ENCODE measurements at regions not wholly inside any gene's neighbourhood (a gene's known extent, or its start where the extent isn't known, plus 50 kb on each side); places are given as distances from the start of the nearest gene placed in this dataset.
A peak's percentile ranks its signal among the peaks of the same experiment; 100 is the strongest.

- Histone ChIP-seq H4K20me1 (ENCODE audit: low read depth) (no peaks in the 10 kb centered on the region), H3K27ac (no peak overlapping the region), H3K9ac (no peak overlapping the region), H3K4me3 (no peak overlapping the region), H3K4me1 (peaks cover 55% of the 10 kb centered on the region), H3K9me3 (ENCODE audit: low read depth) (no peaks in the 10 kb centered on the region), H2AFZ (replicated peaks) (no peak overlapping the region), H3K27me3 (no peaks in the 10 kb centered on the region), H3K4me2 (no peak overlapping the region), H3K79me2 (ENCODE audit: low read depth) (no peaks in the 10 kb centered on the region), H3K36me3 (no peaks in the 10 kb centered on the region), H3F3A (ENCODE audit: low read depth) (peaks cover 31% of the 10 kb centered on the region)
- H3K27ac Mint-ChIP-seq = no peak overlapping the region
- H3K4me3 Mint-ChIP-seq = no peak overlapping the region
- TF ChIP-seq CTCF (IDR thresholded peaks at IDR 0.05) (no peak), EZH2phosphoT487 (IDR thresholded peaks at IDR 0.05) (no peak), EZH2 (IDR thresholded peaks at IDR 0.05) (no peak)
- peaks cover 22% of the 10 kb centered on the region for H3K36me3 Mint-ChIP-seq
- H3K4me1 Mint-ChIP-seq = peaks cover 48% of the 10 kb centered on the region
- no peak for DNase-seq (ENCODE audit: low spot score)
- peaks cover 4% of the 10 kb centered on the region for H3K27me3 Mint-ChIP-seq (ENCODE audit: insufficient read depth, low read depth)
- no peaks in the 10 kb centered on the region for H3K9me3 Mint-ChIP-seq
Observed at GRCh38 chr1:201716742-201717135, 112.2 kb upstream of the IPO9 start.

- no peaks in the 10 kb centered on the region for H3K79me2 ChIP-seq (ENCODE audit: low read depth)
- H3K4me2 ChIP-seq = no peak overlapping the region
- Mint-ChIP-seq H3K9me3 (no peaks in the 10 kb centered on the region), H3K27ac (no peak overlapping the region), H3K4me3 (no peak overlapping the region), H3K4me1 (peaks cover 49% of the 10 kb centered on the region), H3K36me3 (peaks cover 22% of the 10 kb centered on the region), H3K27me3 (ENCODE audit: insufficient read depth, low read depth) (peaks cover 4% of the 10 kb centered on the region)
- TF ChIP-seq CTCF (IDR thresholded peaks at IDR 0.05) = no peak
- TF ChIP-seq EZH2phosphoT487 (IDR thresholded peaks at IDR 0.05) = no peak
- TF ChIP-seq EZH2 (IDR thresholded peaks at IDR 0.05) = no peak
- H3K9ac ChIP-seq = no peak overlapping the region
- H3K9me3 ChIP-seq (ENCODE audit: low read depth) = no peaks in the 10 kb centered on the region
- no peaks in the 10 kb centered on the region for H3K36me3 ChIP-seq
- H3K27me3 ChIP-seq = no peaks in the 10 kb centered on the region
- no peak overlapping the region for H3K4me3 ChIP-seq
- H3F3A ChIP-seq (ENCODE audit: low read depth) = peaks cover 36% of the 10 kb centered on the region
- H3K27ac ChIP-seq = no peak overlapping the region
- H2AFZ ChIP-seq (replicated peaks) = no peak overlapping the region
- no peaks in the 10 kb centered on the region for H4K20me1 ChIP-seq (ENCODE audit: low read depth)
- DNase-seq (ENCODE audit: low spot score) = no peak
- H3K4me1 ChIP-seq = peaks cover 57% of the 10 kb centered on the region
Observed at GRCh38 chr1:201717286-201717685, 111.7 kb upstream of the IPO9 start.

GRCh38 chr1:201718346-201719202, 110.4 kb upstream of the IPO9 start:
- Histone ChIP-seq H3K27me3 (no peaks in the 10 kb centered on the region), H3K4me2 (no peak overlapping the region), H3K36me3 (no peaks in the 10 kb centered on the region), H3F3A (ENCODE audit: low read depth) (peaks cover 36% of the 10 kb centered on the region), H4K20me1 (ENCODE audit: low read depth) (no peaks in the 10 kb centered on the region), H3K27ac (peak overlapping the region; percentile 95), H3K9ac (no peak overlapping the region), H3K4me3 (no peak overlapping the region), H2AFZ (replicated peaks) (no peak overlapping the region), H3K79me2 (ENCODE audit: low read depth) (no peaks in the 10 kb centered on the region), H3K4me1 (peaks cover 46% of the 10 kb centered on the region), H3K9me3 (ENCODE audit: low read depth) (no peaks in the 10 kb centered on the region)
- Mint-ChIP-seq H3K27me3 (ENCODE audit: insufficient read depth, low read depth) (peaks cover 4% of the 10 kb centered on the region), H3K9me3 (no peaks in the 10 kb centered on the region), H3K27ac (no peak overlapping the region), H3K4me3 (peak overlapping the region; percentile 28), H3K4me1 (peaks cover 42% of the 10 kb centered on the region), H3K36me3 (peaks cover 19% of the 10 kb centered on the region)
- DNase-seq (ENCODE audit: low spot score) = no peak
- TF ChIP-seq EZH2 (IDR thresholded peaks at IDR 0.05) = no peak
- no peak for TF ChIP-seq EZH2phosphoT487 (IDR thresholded peaks at IDR 0.05)
- TF ChIP-seq CTCF (IDR thresholded peaks at IDR 0.05) = no peak
